ENCODE measurements at regions not wholly inside any gene's neighbourhood (a gene's known extent, or its start where the extent isn't known, plus 50 kb on each side); places are given as distances from the start of the nearest gene placed in this dataset.

- TF ChIP-seq CTCF (IDR thresholded peaks at IDR 0.05; ENCODE audit: low read depth, low read length, poor library complexity, severe bottlenecking) (no peak), EZH2phosphoT487 (IDR thresholded peaks at IDR 0.05; ENCODE audit: borderline replicate concordance, low read length) (no peak)
Measured at GRCh38 chr3:147483578-147483977, 74.4 kb downstream of the ZIC1 start.
